OCI-LY7 (cell line): ENCODE measurements at regions not wholly inside any gene's neighbourhood (a gene's known extent, or its start where the extent isn't known, plus 50 kb on each side); places are given as distances from the start of the nearest gene placed in this dataset.

ENCODE experiments used
- CTCF ChIP-seq: fragments of 200-600 bp; sonication (generic); conservative IDR thresholded peaks from 2 replicates; pipeline ENCODE4 v1.5.1; 2014; ENCODE audit warnings: mild to moderate bottlenecking, antibody characterized with exemption, low read length, moderate library complexity, mixed read lengths
- EZH2phosphoT487 ChIP-seq: fragments of 200-600 bp; sonication (generic); IDR thresholded peaks from 2 replicates; pipeline ENCODE4 v1.6.1; 2018; ENCODE audit warnings: low read depth, borderline replicate concordance, mild to moderate bottlenecking, mixed run types, antibody characterized with exemption, low read length, moderate library complexity, mixed read lengths

- TF ChIP-seq CTCF (no peak), EZH2phosphoT487 (no peak)
Measured at GRCh38 chr2:15727396-15728244, 136.0 kb downstream of the DDX1 start.
